SJCRH30 (cell line): ENCODE measurements at regions not wholly inside any gene's neighbourhood (a gene's known extent, or its start where the extent isn't known, plus 50 kb on each side); places are given as distances from the start of the nearest gene placed in this dataset.

Source experiments
- DNase-seq, 2 experiments: peaks; one replicate each; pipeline ENCODE4 v3.0.0-alpha.2; 2015 to 2020
- H3K27ac ChIP-seq: fragments of 250-450 bp; sonication (Bioruptor Pico); 2 replicates; pipeline ENCODE4 v1.5.1; 2020; ENCODE audit warnings: mild to moderate bottlenecking, moderate library complexity
- H3K27me3 ChIP-seq: fragments of 250-450 bp; sonication (Bioruptor Pico); 2 replicates; pipeline ENCODE4 v1.5.1; 2020; ENCODE audit warnings: mild to moderate bottlenecking, moderate library complexity
- H3K36me3 ChIP-seq: fragments of 250-450 bp; sonication (Bioruptor Pico); 2 replicates; pipeline ENCODE4 v1.5.1; 2020; ENCODE audit warnings: mild to moderate bottlenecking, moderate library complexity
- H3K4me1 ChIP-seq: fragments of 250-450 bp; sonication (Bioruptor Pico); 2 replicates; pipeline ENCODE4 v1.5.1; 2020; ENCODE audit warnings: mild to moderate bottlenecking, moderate library complexity
- H3K4me3 ChIP-seq: fragments of 250-450 bp; sonication (Bioruptor Pico); 2 replicates; pipeline ENCODE4 v1.5.1; 2020; ENCODE audit warnings: mild to moderate bottlenecking, moderate library complexity
- H3K9me3 ChIP-seq: fragments of 250-450 bp; sonication (Bioruptor Pico); replicated peaks from 2 replicates; pipeline ENCODE4 v1.5.1; 2020; ENCODE audit warnings: mild to moderate bottlenecking, moderate library complexity

DNA sequence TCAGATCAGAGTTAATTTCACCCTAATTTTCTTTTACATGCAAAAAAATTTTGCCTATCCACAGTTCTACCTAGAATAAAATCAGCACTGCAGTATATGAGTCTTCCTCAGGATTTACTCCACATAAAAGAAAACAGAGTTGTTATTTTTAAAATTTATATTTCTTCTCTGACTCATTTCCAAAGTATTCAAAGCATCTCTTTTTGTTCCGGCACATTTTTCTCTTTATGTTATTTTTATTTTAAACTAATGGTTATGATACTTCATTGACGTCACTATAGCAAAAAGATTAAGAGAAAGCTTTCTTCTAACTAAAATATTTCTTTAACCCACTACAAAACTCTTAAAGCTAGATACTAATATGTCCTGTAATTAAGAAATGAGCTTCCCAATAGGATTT lies 590.4 kb downstream of the PRELID2 start:
- Histone ChIP-seq H3K9me3 (no peaks in the 10 kb centered on the region), H3K27me3 (no peaks in the 10 kb centered on the region), H3K27ac (no peak overlapping the region), H3K4me3 (no peak overlapping the region), H3K36me3 (no peaks in the 10 kb centered on the region), H3K4me1 (no peaks in the 10 kb centered on the region)
- DNase-seq, result no peak

DNA sequence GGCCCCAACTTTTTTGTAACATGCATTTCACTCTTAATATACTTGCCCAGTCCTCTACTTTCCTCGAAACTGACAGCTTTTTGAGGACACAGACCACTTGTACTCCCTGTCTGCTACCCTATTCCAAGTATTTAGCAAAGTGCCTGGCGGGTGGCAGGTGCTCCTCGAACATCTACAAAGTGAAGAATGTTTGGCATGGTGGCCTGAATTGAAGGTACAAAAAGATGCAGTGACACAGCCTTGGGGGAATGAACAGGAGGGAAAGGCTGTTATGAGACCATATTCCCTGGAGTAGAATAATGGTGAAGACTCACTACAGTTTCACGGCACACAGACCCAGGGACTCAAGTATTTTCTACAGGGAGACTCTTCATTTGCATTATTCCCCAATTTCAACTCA lies 590.9 kb downstream of the PRELID2 start:
- no peak overlapping the region for H3K27ac ChIP-seq
- no peaks in the 10 kb centered on the region for H3K9me3 ChIP-seq
- no peaks in the 10 kb centered on the region for H3K36me3 ChIP-seq
- no peaks in the 10 kb centered on the region for H3K4me1 ChIP-seq
- no peak for DNase-seq
- H3K27me3 ChIP-seq, result no peaks in the 10 kb centered on the region
- no peak overlapping the region for H3K4me3 ChIP-seq

DNA sequence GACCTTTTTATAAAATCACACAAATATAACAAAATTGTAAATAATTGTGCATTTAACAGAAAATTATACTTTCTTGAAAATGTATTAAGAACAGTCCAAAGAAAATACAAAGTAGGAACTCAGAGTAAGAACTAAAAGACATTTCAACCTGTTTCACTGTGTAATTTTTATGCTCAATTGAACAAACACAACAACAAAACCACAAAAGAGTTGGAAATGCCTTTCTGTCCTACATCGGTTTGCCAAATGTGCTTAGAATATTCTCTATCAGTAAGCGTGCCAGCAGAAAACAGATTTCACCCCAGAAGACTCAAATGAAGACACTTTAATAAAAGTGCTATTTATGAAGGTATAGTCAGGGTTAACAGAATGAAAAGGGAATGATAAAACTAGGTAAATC lies 592.1 kb downstream of the PRELID2 start:
- no peak for DNase-seq
- Histone ChIP-seq H3K9me3 (no peaks in the 10 kb centered on the region), H3K4me1 (no peaks in the 10 kb centered on the region), H3K4me3 (no peak overlapping the region), H3K27me3 (no peaks in the 10 kb centered on the region), H3K36me3 (no peaks in the 10 kb centered on the region), H3K27ac (no peak overlapping the region)

DNA sequence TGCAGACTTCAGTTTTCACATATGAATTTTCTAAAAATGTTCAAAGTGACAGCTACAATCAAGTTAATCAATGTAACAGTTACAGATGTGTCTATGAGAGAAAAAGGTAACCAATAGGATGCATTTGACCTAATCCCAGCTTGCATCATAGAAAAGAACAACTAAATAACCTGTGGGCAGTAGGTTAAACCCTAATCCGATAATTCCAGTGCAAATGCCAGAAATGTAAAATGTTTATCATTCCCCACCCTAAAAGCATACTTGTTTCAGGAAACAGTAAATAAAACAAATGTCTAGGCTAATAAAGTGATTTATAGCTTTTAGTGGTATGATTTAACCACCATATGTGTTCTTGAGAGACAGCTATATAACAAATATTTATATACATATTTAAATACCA lies 592.6 kb downstream of the PRELID2 start:
- no peaks in the 10 kb centered on the region for H3K9me3 ChIP-seq
- H3K36me3 ChIP-seq, result no peaks in the 10 kb centered on the region
- no peaks in the 10 kb centered on the region for H3K4me1 ChIP-seq
- no peak for DNase-seq
- H3K4me3 ChIP-seq, result no peak overlapping the region
- H3K27me3 ChIP-seq, result no peaks in the 10 kb centered on the region
- no peak overlapping the region for H3K27ac ChIP-seq

DNA sequence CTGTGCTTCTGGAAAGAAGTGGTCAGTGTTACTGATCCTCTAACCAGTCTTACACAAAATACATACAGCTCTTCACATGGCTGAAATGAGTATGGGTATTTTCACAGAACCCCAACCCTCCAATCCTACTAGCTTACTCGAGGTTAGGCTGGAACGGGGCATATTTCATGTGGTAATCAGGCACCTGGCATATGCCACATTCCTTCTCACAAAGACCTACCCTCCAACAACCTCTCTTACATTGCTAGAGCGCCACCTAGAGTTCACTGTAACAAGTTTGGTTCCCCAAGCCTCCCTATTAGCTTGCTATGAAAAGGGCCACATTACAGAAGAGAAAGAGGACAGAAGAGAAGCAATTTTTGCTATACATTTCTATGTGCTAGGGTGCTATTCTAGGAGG lies 597.3 kb downstream of the PRELID2 start:
- Histone ChIP-seq H3K4me3 (no peak overlapping the region), H3K9me3 (no peaks in the 10 kb centered on the region)
- DNase-seq, result peak; percentile 51 to 79

DNA sequence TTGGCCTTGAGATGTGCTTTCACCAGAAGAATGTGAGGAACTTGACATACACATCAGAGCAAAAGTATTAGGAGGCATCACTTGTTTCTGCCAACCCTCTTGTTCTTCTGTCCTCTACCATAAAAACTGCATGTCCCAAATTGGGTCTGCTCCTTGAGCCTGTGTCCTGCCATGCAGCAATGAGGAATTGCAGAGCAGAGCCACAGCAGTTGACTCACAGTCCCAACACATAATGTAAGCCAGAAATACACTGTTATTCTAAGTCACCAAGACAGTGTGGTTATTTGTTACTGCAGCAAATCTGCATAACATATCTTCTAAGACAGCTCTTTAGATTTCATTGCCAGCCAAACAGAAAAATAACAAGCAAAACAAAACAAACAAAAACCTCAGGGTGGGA lies 598.2 kb downstream of the PRELID2 start:
- H3K27me3 ChIP-seq, result no peaks in the 10 kb centered on the region
- no peak overlapping the region for H3K27ac ChIP-seq
- H3K9me3 ChIP-seq, result no peaks in the 10 kb centered on the region
- DNase-seq, result no peak
- no peak overlapping the region for H3K4me3 ChIP-seq
- H3K36me3 ChIP-seq, result no peaks in the 10 kb centered on the region
- no peaks in the 10 kb centered on the region for H3K4me1 ChIP-seq

More for the DNA sequence above, 597.3 kb downstream of the PRELID2 start:
- Histone ChIP-seq H3K27me3 (no peaks in the 10 kb centered on the region), H3K27ac (no peak overlapping the region), H3K36me3 (no peaks in the 10 kb centered on the region), H3K4me1 (no peaks in the 10 kb centered on the region)

DNA sequence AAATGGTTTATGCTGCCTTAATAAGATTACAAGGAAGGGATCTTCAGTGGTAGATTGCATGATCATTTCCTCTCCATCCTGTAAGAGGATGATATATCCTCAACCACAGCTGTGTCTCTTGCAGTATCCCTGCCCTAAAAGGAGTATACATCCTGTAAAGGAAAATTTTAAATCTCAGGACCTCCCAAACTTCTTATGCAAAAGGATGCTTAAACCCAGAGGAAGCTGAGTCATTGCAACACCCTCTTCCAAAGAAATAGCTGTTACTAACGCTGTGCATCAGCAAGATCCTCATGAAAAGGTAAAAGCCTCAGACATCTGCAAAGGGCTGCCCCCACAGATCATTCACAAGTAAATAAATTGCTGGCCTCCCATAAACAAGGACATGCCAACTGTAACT lies 599.0 kb downstream of the PRELID2 start:
- Histone ChIP-seq H3K4me1 (no peaks in the 10 kb centered on the region), H3K27ac (no peak overlapping the region), H3K9me3 (no peaks in the 10 kb centered on the region), H3K36me3 (no peaks in the 10 kb centered on the region), H3K4me3 (no peak overlapping the region), H3K27me3 (no peaks in the 10 kb centered on the region)
- DNase-seq, result no peak

DNA sequence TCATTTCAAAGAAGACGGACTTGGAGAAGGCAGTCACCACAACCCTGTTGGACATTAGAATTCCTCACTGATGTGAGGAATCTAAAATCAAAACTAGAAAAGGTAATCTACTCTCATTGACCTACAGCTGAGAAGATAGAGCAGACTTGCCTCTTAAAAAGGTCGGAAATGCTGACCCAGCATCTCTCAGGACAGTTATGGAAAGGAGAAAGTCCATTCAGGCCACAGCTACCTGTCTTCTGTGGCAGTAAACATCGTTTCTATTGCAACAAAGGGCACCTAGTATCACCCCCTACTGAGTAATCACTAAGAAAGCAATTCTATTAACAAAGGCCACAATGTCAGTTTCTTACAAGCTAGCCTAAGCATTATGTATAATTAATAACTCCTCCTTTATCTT lies 601.7 kb downstream of the PRELID2 start:
- H3K9me3 ChIP-seq, result no peaks in the 10 kb centered on the region
- no peaks in the 10 kb centered on the region for H3K36me3 ChIP-seq
- H3K4me3 ChIP-seq, result no peak overlapping the region
- H3K27ac ChIP-seq, result no peak overlapping the region
- no peaks in the 10 kb centered on the region for H3K27me3 ChIP-seq
- DNase-seq, result no peak
- H3K4me1 ChIP-seq, result no peaks in the 10 kb centered on the region

DNA sequence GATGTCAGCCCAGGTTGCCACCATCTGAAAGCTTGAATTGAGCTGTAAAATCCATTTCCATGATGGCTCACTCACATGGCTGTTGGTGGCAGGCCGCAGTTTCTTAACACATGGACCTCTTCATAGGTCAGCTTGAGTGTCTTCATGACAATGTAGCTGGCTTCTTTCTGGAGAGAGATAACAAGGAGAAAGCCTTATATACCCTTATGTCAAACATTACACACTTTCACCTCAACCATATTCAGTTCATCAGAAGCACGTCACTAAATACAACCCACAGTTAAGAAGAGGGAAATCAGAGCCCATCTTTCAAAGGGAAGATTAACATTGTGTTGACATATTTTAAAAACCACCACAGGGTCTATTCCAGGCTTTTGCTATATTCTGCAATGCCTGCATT lies 604.4 kb downstream of the PRELID2 start:
- no peak for DNase-seq
- no peaks in the 10 kb centered on the region for H3K9me3 ChIP-seq
- no peaks in the 10 kb centered on the region for H3K27me3 ChIP-seq
- H3K4me1 ChIP-seq, result no peaks in the 10 kb centered on the region
- no peaks in the 10 kb centered on the region for H3K36me3 ChIP-seq
- no peak overlapping the region for H3K4me3 ChIP-seq
- no peak overlapping the region for H3K27ac ChIP-seq

DNA sequence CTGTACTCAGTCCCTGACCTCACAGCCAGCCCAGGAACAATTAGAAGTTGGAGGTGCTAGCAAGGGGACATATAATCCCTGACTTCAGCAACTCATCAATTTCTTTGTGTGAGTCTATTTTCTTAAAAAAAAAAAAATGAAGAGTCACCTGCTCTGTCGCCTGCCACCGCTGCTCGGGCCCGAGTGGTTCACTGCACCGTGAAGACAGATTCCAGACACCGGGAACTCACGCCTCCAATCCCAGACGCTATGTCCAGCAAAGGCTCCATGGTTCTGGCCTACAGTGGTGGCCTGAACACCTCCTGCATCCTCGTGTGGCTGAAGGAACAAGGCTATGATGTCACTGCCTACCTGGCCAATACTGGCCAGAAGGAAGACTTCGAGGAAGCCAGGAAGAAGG lies 606.6 kb downstream of the PRELID2 start:
- H3K27me3 ChIP-seq, result no peaks in the 10 kb centered on the region
- no peaks in the 10 kb centered on the region for H3K9me3 ChIP-seq
- H3K36me3 ChIP-seq, result no peaks in the 10 kb centered on the region

DNA sequence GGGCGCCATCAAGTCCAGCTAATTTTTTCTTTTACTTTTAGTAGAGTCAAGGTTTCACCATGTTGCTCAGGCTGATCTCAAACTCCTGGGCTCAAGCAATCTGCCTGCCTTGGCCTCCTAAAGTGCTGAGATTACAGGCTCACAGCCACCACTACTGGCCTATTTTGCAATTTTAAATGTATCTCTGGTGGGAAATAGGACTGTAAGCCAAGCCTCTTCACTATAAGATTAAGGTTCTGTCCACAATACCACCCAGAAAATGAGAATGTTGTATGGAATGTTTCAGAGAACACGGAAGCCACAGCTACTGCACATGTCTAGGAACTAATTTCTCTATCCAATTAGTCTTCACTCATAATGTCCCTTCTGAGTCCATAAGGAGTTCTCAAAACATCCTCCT lies 607.3 kb downstream of the PRELID2 start:
- H3K27me3 ChIP-seq, result no peaks in the 10 kb centered on the region
- H3K36me3 ChIP-seq, result no peaks in the 10 kb centered on the region
- no peaks in the 10 kb centered on the region for H3K4me1 ChIP-seq
- H3K4me3 ChIP-seq, result no peak overlapping the region
- no peak for DNase-seq
- no peaks in the 10 kb centered on the region for H3K9me3 ChIP-seq
- H3K27ac ChIP-seq, result no peak overlapping the region

More for the DNA sequence above, 606.6 kb downstream of the PRELID2 start:
- no peak for DNase-seq
- H3K4me3 ChIP-seq, result no peak overlapping the region
- H3K27ac ChIP-seq, result no peak overlapping the region
- no peaks in the 10 kb centered on the region for H3K4me1 ChIP-seq

DNA sequence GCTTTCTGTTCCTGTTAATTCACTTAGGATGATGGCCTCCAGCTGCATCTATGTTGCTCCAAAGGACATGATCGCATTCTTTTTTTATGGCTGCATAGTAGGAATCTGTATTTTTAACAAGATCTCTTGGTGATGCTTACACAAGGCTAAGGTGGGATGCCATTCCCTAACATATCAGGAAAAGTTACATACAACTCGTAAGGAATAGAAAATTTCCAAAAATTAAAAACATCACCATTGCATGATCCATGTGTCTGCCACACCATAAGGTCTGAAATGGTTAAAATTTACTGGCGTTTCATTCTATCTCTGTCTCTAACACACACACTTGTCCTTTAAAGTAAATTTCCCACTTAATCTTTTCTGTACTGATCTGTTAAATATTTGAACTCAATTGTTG lies 608.4 kb downstream of the PRELID2 start:
- Histone ChIP-seq H3K36me3 (no peaks in the 10 kb centered on the region), H3K9me3 (no peaks in the 10 kb centered on the region), H3K4me1 (no peaks in the 10 kb centered on the region), H3K4me3 (no peak overlapping the region), H3K27ac (no peak overlapping the region), H3K27me3 (no peaks in the 10 kb centered on the region)
- DNase-seq, result no peak

DNA sequence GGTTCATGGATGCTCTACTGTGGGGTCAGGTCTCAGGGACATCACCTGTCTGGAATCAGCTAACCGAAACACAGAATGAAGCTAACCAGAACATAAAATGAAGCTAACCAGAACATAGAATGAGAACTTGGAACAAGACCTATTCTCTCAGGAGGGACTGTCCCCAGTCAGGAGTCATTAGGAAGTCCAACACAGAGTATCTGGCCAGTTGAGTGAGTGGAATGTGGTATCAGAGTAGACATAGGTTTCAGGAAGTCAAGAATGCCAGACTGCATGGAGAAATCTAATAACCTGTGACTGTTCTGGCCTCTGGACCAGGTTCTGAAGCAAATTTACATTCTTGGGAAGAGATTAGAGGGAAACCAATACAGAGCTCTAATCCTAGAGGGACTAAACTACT lies 609.6 kb downstream of the PRELID2 start:
- no peak overlapping the region for H3K4me3 ChIP-seq
- no peaks in the 10 kb centered on the region for H3K36me3 ChIP-seq
- H3K4me1 ChIP-seq, result no peaks in the 10 kb centered on the region
- no peak for DNase-seq
- H3K9me3 ChIP-seq, result no peaks in the 10 kb centered on the region
- no peak overlapping the region for H3K27ac ChIP-seq
- H3K27me3 ChIP-seq, result no peaks in the 10 kb centered on the region

DNA sequence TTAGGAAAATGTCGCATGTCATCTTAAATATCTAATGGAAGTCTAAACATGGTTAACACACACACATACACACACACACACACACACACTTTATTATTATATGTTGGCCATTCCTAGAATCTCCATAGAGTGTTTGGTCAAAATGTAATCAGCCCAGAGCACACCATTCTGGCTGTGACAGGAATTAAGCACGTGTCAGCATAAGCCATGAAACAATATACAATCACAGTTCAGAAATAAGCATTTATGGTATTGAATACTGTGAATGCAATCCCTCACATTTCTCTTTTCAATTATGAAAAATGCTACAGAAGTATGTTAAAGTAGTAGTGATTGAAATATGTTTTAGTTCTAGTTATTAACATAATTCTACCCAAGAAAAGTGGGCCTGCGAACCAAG lies 611.6 kb downstream of the PRELID2 start:
- H3K27ac ChIP-seq, result no peak overlapping the region
- no peaks in the 10 kb centered on the region for H3K4me1 ChIP-seq
- no peak overlapping the region for H3K4me3 ChIP-seq
- H3K36me3 ChIP-seq, result no peaks in the 10 kb centered on the region
- H3K27me3 ChIP-seq, result no peaks in the 10 kb centered on the region
- H3K9me3 ChIP-seq, result no peaks in the 10 kb centered on the region
- DNase-seq, result no peak

DNA sequence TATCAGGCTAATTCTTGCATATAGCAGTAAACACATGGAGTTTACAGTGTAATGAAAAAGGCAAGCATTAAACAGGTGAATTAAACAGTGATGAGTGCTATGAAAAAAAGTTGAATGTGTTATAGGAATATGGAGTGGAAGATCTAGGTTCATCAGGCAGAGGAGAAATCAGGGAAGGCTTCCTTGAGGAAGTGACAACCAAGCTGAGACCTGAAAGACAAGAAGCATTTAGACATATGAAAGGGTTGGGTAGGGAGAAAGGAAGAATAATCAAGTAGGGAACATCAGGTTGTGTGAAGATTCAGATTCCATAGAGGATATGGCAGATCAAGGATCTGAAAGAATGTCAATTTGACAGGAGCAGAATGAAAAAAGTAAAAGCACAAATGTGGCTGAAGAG lies 612.5 kb downstream of the PRELID2 start:
- H3K36me3 ChIP-seq, result no peaks in the 10 kb centered on the region
- no peak overlapping the region for H3K4me3 ChIP-seq
- no peaks in the 10 kb centered on the region for H3K4me1 ChIP-seq
- no peak for DNase-seq
- H3K27ac ChIP-seq, result no peak overlapping the region
- H3K27me3 ChIP-seq, result no peaks in the 10 kb centered on the region
- no peaks in the 10 kb centered on the region for H3K9me3 ChIP-seq

DNA sequence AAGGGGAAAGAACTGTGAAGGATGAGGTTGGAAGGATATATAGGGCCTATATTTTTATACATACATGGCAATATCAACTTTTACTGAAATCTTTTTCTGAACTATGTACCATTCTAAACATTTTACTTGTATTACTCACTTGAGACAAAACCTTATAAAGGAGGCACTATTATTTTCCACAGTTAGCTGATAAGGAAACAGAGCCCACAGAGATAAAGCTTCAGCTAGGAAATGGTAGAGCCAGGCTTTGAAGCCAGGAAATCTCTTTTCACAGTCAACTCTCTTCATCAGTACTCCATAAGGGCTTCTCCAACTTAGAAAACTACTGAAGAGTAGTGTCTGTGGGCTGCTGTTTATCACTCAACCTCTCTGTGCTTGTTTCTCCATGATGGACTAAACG lies 613.7 kb downstream of the PRELID2 start:
- Histone ChIP-seq H3K4me1 (no peaks in the 10 kb centered on the region), H3K9me3 (no peaks in the 10 kb centered on the region), H3K4me3 (no peak overlapping the region), H3K27me3 (no peaks in the 10 kb centered on the region), H3K36me3 (no peaks in the 10 kb centered on the region), H3K27ac (no peak overlapping the region)
- DNase-seq, result no peak

DNA sequence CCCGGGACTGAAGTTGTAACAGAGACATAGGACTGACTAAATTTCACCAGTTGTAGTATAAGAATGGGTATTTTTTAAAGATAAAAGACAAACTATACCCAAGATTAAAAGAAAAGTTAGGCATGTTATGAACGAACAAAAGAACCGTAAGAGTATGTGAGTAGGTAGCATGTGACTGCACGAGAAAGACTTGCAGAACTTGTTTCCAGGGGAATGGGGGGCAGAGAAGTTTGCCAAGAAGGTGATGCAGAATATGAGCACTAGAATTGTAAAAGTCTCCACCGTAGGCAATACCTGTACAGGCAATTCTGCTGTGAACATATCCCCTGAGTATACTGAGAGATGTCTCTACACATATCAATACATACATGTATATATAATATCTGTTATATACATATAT lies 614.7 kb downstream of the PRELID2 start:
- no peaks in the 10 kb centered on the region for H3K27me3 ChIP-seq
- H3K27ac ChIP-seq, result no peak overlapping the region
- H3K4me3 ChIP-seq, result no peak overlapping the region
- DNase-seq, result no peak
- H3K4me1 ChIP-seq, result no peaks in the 10 kb centered on the region
- no peaks in the 10 kb centered on the region for H3K36me3 ChIP-seq
- no peaks in the 10 kb centered on the region for H3K9me3 ChIP-seq
